NB4 (cell line): ENCODE measurements at regions not wholly inside any gene's neighbourhood (a gene's known extent, or its start where the extent isn't known, plus 50 kb on each side); places are given as distances from the start of the nearest gene placed in this dataset.

Source experiments
- CTCF ChIP-seq: IDR thresholded peaks from one replicate; pipeline ENCODE4 v1.5.1; 2012; ENCODE audit warnings: low read depth, low read length
- POLR2A ChIP-seq: IDR thresholded peaks from 2 replicates; pipeline ENCODE4 v1.6.1; 2011; ENCODE audit warnings: mild to moderate bottlenecking; ENCODE audit not compliant: insufficient read length; ENCODE audit errors: extremely low read depth

DNA sequence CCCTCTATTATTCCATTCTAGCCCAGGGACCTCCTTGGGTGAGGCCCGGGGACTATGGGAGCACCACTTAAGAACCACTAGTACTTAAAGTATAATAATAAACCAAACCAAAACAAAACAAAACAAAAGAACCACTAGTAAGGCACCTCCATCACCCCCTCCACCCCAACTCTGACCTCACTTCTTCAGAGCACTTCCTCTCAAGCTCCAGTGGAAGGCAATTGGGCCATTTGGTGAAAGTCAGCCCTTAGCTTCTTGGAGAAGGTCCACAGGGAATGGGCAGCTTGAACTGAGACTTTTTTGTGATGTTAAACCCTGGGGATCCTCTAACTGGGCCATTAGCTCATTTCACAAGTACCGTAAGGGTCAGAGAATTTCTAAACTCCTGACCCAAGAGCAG is 237.3 kb downstream of the RHOU start:
- no peak for TF ChIP-seq CTCF
- TF ChIP-seq POLR2A = no peak
